ENCODE measurements at regions not wholly inside any gene's neighbourhood (a gene's known extent, or its start where the extent isn't known, plus 50 kb on each side); places are given as distances from the start of the nearest gene placed in this dataset.

- POLR2A ChIA-PET = no interaction called here
- ATAC-seq (no peak), FAIRE-seq (no peak), DNase-seq (ENCODE audit: low read depth, low spot score) (no peak)
- CTCF ChIA-PET = interaction anchor here (0.6 kb wide), 1 partner anchor 209 kb away, joined by 3 read pairs; no protein-coding TSS in a partner anchor
- Histone ChIP-seq H3K27me3 (replicated peaks in 1 of 2; ENCODE audit: control insufficient read depth in 2 of 2, insufficient read depth in 2 of 2, low read length in 1 of 2) (no peaks in the 10 kb centered on the region), H3K4me2 (ENCODE audit: control insufficient read depth, insufficient read depth) (no peak overlapping the region), H3K9me3 (replicated peaks; ENCODE audit: control insufficient read depth, insufficient read depth, low read length) (no peaks in the 10 kb centered on the region), H2AFZ (ENCODE audit: control insufficient read depth, low read depth, low read length) (no peak overlapping the region), H3K27ac (ENCODE audit: control insufficient read depth, insufficient read depth) (no peak overlapping the region), H4K20me1 (ENCODE audit: control insufficient read depth, insufficient read depth) (no peaks in the 10 kb centered on the region), H3K36me3 (ENCODE audit: control insufficient read depth in 2 of 2, insufficient read depth in 2 of 2, low read length in 1 of 2) (no peaks in the 10 kb centered on the region), H3K79me2 (ENCODE audit: control insufficient read depth, insufficient read depth, low read length) (no peaks in the 10 kb centered on the region), H3K9ac (ENCODE audit: control insufficient read depth, insufficient read depth, low read length) (no peak overlapping the region), H3K4me3 (no peak overlapping the region), H3K4me1 (ENCODE audit: control insufficient read depth, insufficient read depth, low read length) (no peaks in the 10 kb centered on the region)
- intact Hi-C loops (cut with micrococcal nuclease; ENCODE audit: unreplicated experiment) (no loop called here), in situ Hi-C loops (cut with MboI) (no loop called here)
- 0% methylated on average over 3 of the region's 3 CpGs for WGBS (ENCODE audit: insufficient coverage, insufficient replicate concordance, low lambda C conversion rate, missing lambda C conversion rate)
- RAD21 ChIA-PET (ENCODE audit: unreplicated experiment) = no interaction called here
- BruUV-seq (replicated peaks) = no TSS peak
- TF ChIP-seq PRDM15 (CRISPR knock-in tag; IDR thresholded peaks at IDR 0.05) = no peak
- TF ChIP-seq PAX8 (IDR thresholded peaks at IDR 0.05) = no peak
- no peak for TF ChIP-seq SPI1 (IDR thresholded peaks at IDR 0.05; ENCODE audit: borderline replicate concordance, insufficient read depth, low read depth, low read length)
- TF ChIP-seq BMI1 (IDR thresholded peaks at IDR 0.05; ENCODE audit: borderline replicate concordance) = no peak
- no peak for TF ChIP-seq CUX1 (IDR thresholded peaks at IDR 0.05; ENCODE audit: insufficient replicate concordance, low read depth, low read length)
- TF ChIP-seq NBN (IDR thresholded peaks at IDR 0.05) = no peak
- TF ChIP-seq POLR2A (IDR thresholded peaks at IDR 0.05; ENCODE audit: low read depth, low read length) = no peak
- TF ChIP-seq NKRF (conservative IDR thresholded peaks at IDR 0.05) = no peak
- SMC1A ChIA-PET (ENCODE audit: uncharacterized antibody, unreplicated experiment) = interaction anchor here (1.0 kb wide), 1 partner anchor 29 kb away, joined by 3 read pairs; no protein-coding TSS in a partner anchor
These were observed 1103.6 kb downstream of the CDH8 start for GRCh38 chr16:60932600-60932999.
